Mesothelial cell of epicardium (in vitro differentiated cells): ENCODE measurements at regions not wholly inside any gene's neighbourhood (a gene's known extent, or its start where the extent isn't known, plus 50 kb on each side); places are given as distances from the start of the nearest gene placed in this dataset.
A peak's percentile ranks its signal among the peaks of the same experiment; 100 is the strongest.
"Not testable (repeated sequence)": the region's sequence is repeated elsewhere in the genome, so short reads cannot be mapped to it uniquely, and the experiment has no call there.

Experiments used
- DNase-seq, 2 experiments: peaks; one replicate each; pipeline ENCODE4 v3.0.0; 2021; ENCODE audit warnings: low spot score in 2 of 2; ENCODE audit not compliant: unreplicated experiment in 2 of 2
- H3K27ac Mint-ChIP-seq: 2 replicates; pipeline ENCODE4 v1.8.0; 2021; ENCODE audit warnings: mixed read lengths
- H3K27me3 Mint-ChIP-seq: 2 replicates; pipeline ENCODE4 v1.8.0; 2021; ENCODE audit warnings: low read depth, mixed read lengths
- H3K36me3 Mint-ChIP-seq: 2 replicates; pipeline ENCODE4 v1.8.0; 2021; ENCODE audit warnings: mixed read lengths
- H3K4me1 Mint-ChIP-seq: 2 replicates; pipeline ENCODE4 v1.8.0; 2021; ENCODE audit warnings: mixed read lengths
- H3K4me3 Mint-ChIP-seq: 2 replicates; pipeline ENCODE4 v1.8.0; 2021; ENCODE audit warnings: mild to moderate bottlenecking, moderate library complexity, mixed read lengths
- H3K9me3 Mint-ChIP-seq: 2 replicates; pipeline ENCODE4 v1.8.0; 2021; ENCODE audit warnings: mixed read lengths
- CTCF ChIP-seq: fragments of 200-600 bp; sonication (generic); IDR thresholded peaks from one replicate; pipeline ENCODE4 v1.5.0; 2021; ENCODE audit warnings: antibody characterized with exemption; ENCODE audit not compliant: unreplicated experiment

- H3K36me3 Mint-ChIP-seq: no peaks in the 10 kb centered on the region
- H3K9me3 Mint-ChIP-seq: no peaks in the 10 kb centered on the region
- peaks cover 12% of the 10 kb centered on the region for H3K4me1 Mint-ChIP-seq
- H3K4me3 Mint-ChIP-seq: no peak overlapping the region
- no peak overlapping the region for H3K27ac Mint-ChIP-seq
- no peak for DNase-seq
- TF ChIP-seq CTCF: no peak
- peaks cover 38% of the 10 kb centered on the region for H3K27me3 Mint-ChIP-seq
These were observed 198.5 kb upstream of the ZNF618 start for GRCh38 chr9:113677569-113677968.

- Mint-ChIP-seq H3K4me1 (peaks cover 14% of the 10 kb centered on the region), H3K27me3 (peaks cover 38% of the 10 kb centered on the region), H3K9me3 (no peaks in the 10 kb centered on the region), H3K27ac (no peak overlapping the region), H3K36me3 (no peaks in the 10 kb centered on the region), H3K4me3 (no peak overlapping the region)
- TF ChIP-seq CTCF: no peak
- no peak for DNase-seq
These were observed 197.8 kb upstream of the ZNF618 start for GRCh38 chr9:113678119-113678858.

GRCh38 chr9:113678859-113679256 lies 197.3 kb upstream of the ZNF618 start:
- Mint-ChIP-seq H3K27me3 (peaks cover 40% of the 10 kb centered on the region), H3K4me1 (peaks cover 14% of the 10 kb centered on the region), H3K9me3 (no peaks in the 10 kb centered on the region), H3K4me3 (no peak overlapping the region), H3K27ac (no peak overlapping the region), H3K36me3 (no peaks in the 10 kb centered on the region)
- DNase-seq: no peak
- TF ChIP-seq CTCF: no peak

- Mint-ChIP-seq H3K4me3 (no peak overlapping the region), H3K4me1 (peaks cover 14% of the 10 kb centered on the region), H3K9me3 (no peaks in the 10 kb centered on the region), H3K27me3 (peaks cover 51% of the 10 kb centered on the region), H3K27ac (peak overlapping the region; percentile 8), H3K36me3 (no peaks in the 10 kb centered on the region)
- TF ChIP-seq CTCF: peak; percentile 96
- peak in 1 of 2 experiments; percentile 78 for DNase-seq
These were observed 193.8 kb upstream of the ZNF618 start for GRCh38 chr9:113682297-113682771.

GRCh38 chr9:113685636-113686035 lies 190.5 kb upstream of the ZNF618 start:
- H3K36me3 Mint-ChIP-seq, H3K4me3 Mint-ChIP-seq, H3K9me3 Mint-ChIP-seq, DNase-seq, H3K27ac Mint-ChIP-seq: not testable (repeated sequence)
- Mint-ChIP-seq H3K4me1 (peaks cover 24% of the 10 kb centered on the region), H3K27me3 (peaks cover 56% of the 10 kb centered on the region)

GRCh38 chr9:113687107-113687679 lies 188.9 kb upstream of the ZNF618 start:
- Mint-ChIP-seq H3K4me1 (peaks cover 26% of the 10 kb centered on the region), H3K9me3 (no peaks in the 10 kb centered on the region), H3K27me3 (peaks cover 59% of the 10 kb centered on the region), H3K27ac (no peak overlapping the region), H3K4me3 (peak overlapping the region; percentile 46), H3K36me3 (no peaks in the 10 kb centered on the region)
- TF ChIP-seq CTCF: no peak
- DNase-seq: no peak
